Panc1 (cell line): ENCODE measurements at regions not wholly inside any gene's neighbourhood (a gene's known extent, or its start where the extent isn't known, plus 50 kb on each side); places are given as distances from the start of the nearest gene placed in this dataset.

Experiments
- ATAC-seq: fragments of 200-7000 bp; cut with Tn5 transposase; 2 replicates; pipeline ENCODE4 v1.9.1; 2020; ENCODE audit warnings: mild to moderate bottlenecking, moderate library complexity
- BruUV-seq: library from RNA; stranded (reverse); fragments of 400-500 nt; replicated peaks from 2 replicates; lab custom pipeline; 2021; lab: Mats Ljungman, UMichigan
- CTCF ChIA-PET: fragments of 300-600 bp; sonication (Branson Sonifier 250); formaldehyde crosslinking; loops from one replicate; lab custom pipeline; 2022; ENCODE audit warnings: antibody characterized with exemption; lab: Charles Lee
- POLR2A ChIA-PET: fragments of 300-600 bp; sonication (Branson Sonifier 250); formaldehyde crosslinking; loops from one replicate; lab custom pipeline; 2022; ENCODE audit warnings: antibody characterized with exemption; lab: Charles Lee
- DNase-seq: peaks from one replicate; pipeline ENCODE4 v3.0.0-alpha.2; 2010; ENCODE audit warnings: low read depth, low spot score
- H3K27ac ChIP-seq: 2 replicates; pipeline ENCODE4 v1.5.1; 2011; ENCODE audit warnings: mild to moderate bottlenecking, low read length, inconsistent platforms
- H3K27me3 ChIP-seq: fragments of 200-500 bp; sonication (Bioruptor generic); 2 replicates; pipeline ENCODE4 v1.6.0; 2014; ENCODE audit warnings: low read length, inconsistent platforms; ENCODE audit not compliant: control insufficient read depth, insufficient read depth
- H3K36me3 ChIP-seq: fragments of 200-500 bp; sonication (Bioruptor generic); 2 replicates; pipeline ENCODE4 v1.5.1; 2014; ENCODE audit warnings: inconsistent platforms, mild to moderate bottlenecking, low read length, moderate library complexity; ENCODE audit not compliant: control insufficient read depth, insufficient read depth
- H3K4me1 ChIP-seq: 2 replicates; pipeline ENCODE4 v1.5.1; 2011; ENCODE audit warnings: inconsistent platforms, mild to moderate bottlenecking, low read length, moderate library complexity; ENCODE audit not compliant: control insufficient read depth, insufficient read depth
- H3K4me3 ChIP-seq, 2 experiments: 2 replicates each; pipeline ENCODE4 v1.5.1; 2011 to 2012; ENCODE audit warnings: low read depth in 2 of 2, low read length in 2 of 2, mild to moderate bottlenecking in 2 of 2, inconsistent platforms in 1 of 2, moderate library complexity in 1 of 2
- H3K9me3 ChIP-seq: fragments of 200-500 bp; sonication (Bioruptor generic); 2 replicates; pipeline ENCODE4 v1.5.1; 2014; ENCODE audit warnings: low read depth, mild to moderate bottlenecking, inconsistent platforms, low read length, moderate library complexity; ENCODE audit not compliant: control insufficient read depth, insufficient read depth
- CTCF ChIP-seq: fragments of 450-650 bp; IDR thresholded peaks from 2 replicates; pipeline ENCODE4 v1.5.1; 2017; ENCODE audit warnings: mild to moderate bottlenecking
- POLR2AphosphoS5 ChIP-seq: IDR thresholded peaks from 2 replicates; pipeline ENCODE4 v1.6.1; 2012; ENCODE audit warnings: mild to moderate bottlenecking, low read depth, low read length, moderate library complexity
- REST ChIP-seq, 2 experiments: IDR thresholded peaks; 2 replicates each; pipeline ENCODE4 v1.6.1; 2011 to 2012; ENCODE audit warnings: low read depth in 2 of 2, control low read depth in 1 of 2, low read length in 1 of 2, mild to moderate bottlenecking in 1 of 2, moderate library complexity in 1 of 2; ENCODE audit not compliant: insufficient read depth in 1 of 2
- SIN3A ChIP-seq: IDR thresholded peaks from 2 replicates; pipeline ENCODE4 v1.6.1; 2012; ENCODE audit warnings: low read depth, mild to moderate bottlenecking, low read length, moderate library complexity, borderline replicate concordance; ENCODE audit not compliant: insufficient read depth
- TCF7L2 ChIP-seq: IDR thresholded peaks from 2 replicates; pipeline ENCODE4 v1.6.1; 2011; ENCODE audit warnings: mild to moderate bottlenecking, low read depth, low read length, inconsistent platforms
- in situ Hi-C: cut with HindIII; loops from 2 replicates; pipeline ENCODE4 v1.10.0; 2016; ENCODE audit warnings: low sequenced_read_pairs, low pct_unique_long_range_greater_than_20kb
- intact Hi-C: fragments of 100-400 bp; cut with micrococcal nuclease; formaldehyde crosslinking; loops from one replicate; pipeline ENCODE4 v1.10.0; 2022; ENCODE audit not compliant: unreplicated experiment

GRCh38 chr1:219781491-219781890 is 146.9 kb downstream of the SLC30A10 start:
- ATAC-seq (no peak), DNase-seq (no peak)
- H3K9me3 ChIP-seq = no peaks in the 10 kb centered on the region
- in situ Hi-C loops (no loop called here), intact Hi-C loops (no loop called here)
- no peaks in the 10 kb centered on the region for H3K4me1 ChIP-seq
- ChIA-PET POLR2A (no interaction called here), CTCF (no interaction called here)
- H3K27me3 ChIP-seq = no peaks in the 10 kb centered on the region; the same call in 1 of the 2 replicates
- no peaks in the 10 kb centered on the region for H3K36me3 ChIP-seq
- no peak for TF ChIP-seq REST (IDR thresholded peaks at IDR 0.05; ENCODE audit: insufficient read depth in 1 of 2, low read depth in 2 of 2, low read length in 1 of 2)
- TF ChIP-seq TCF7L2 = no peak
- TF ChIP-seq POLR2AphosphoS5 = no peak
- TF ChIP-seq SIN3A = no peak
- no peak for TF ChIP-seq CTCF
- BruUV-seq = no TSS peak
- H3K4me3 ChIP-seq = no peak overlapping the region
- no peak overlapping the region for H3K27ac ChIP-seq

GRCh38 chr1:219778793-219779369 is 149.5 kb downstream of the SLC30A10 start:
- DNase-seq (no peak), ATAC-seq (no peak)
- Histone ChIP-seq H3K4me1 (no peaks in the 10 kb centered on the region), H3K9me3 (no peaks in the 10 kb centered on the region), H3K27me3 (no peaks in the 10 kb centered on the region; the same call in 1 of the 2 replicates), H3K4me3 (no peak overlapping the region), H3K27ac (no peak overlapping the region), H3K36me3 (no peaks in the 10 kb centered on the region)
- TF ChIP-seq CTCF (no peak), POLR2AphosphoS5 (no peak), TCF7L2 (no peak)
- CTCF ChIA-PET = no interaction called here
- in situ Hi-C loops (no loop called here), intact Hi-C loops (no loop called here)
- BruUV-seq = no TSS peak
- POLR2A ChIA-PET = no interaction called here
